Suprapubic skin (tissue), 4 donors: ENCODE measurements at regions not wholly inside any gene's neighbourhood (a gene's known extent, or its start where the extent isn't known, plus 50 kb on each side); places are given as distances from the start of the nearest gene placed in this dataset.

ENCODE experiments used
- CTCF ChIP-seq, 2 donors: fragments of 200-600 bp in 1 of 2; fragments of 450-650 bp in 1 of 2; sonication (generic) in 1 of 2; IDR thresholded peaks; one replicate each; pipeline ENCODE4 v1.5.1; 2016 to 2019; ENCODE audit warnings: antibody characterized with exemption in 2 of 2, mild to moderate bottlenecking in 1 of 2, moderate library complexity in 1 of 2
- POLR2A ChIP-seq, 2 donors: fragments of 450-650 bp; IDR thresholded peaks; one replicate each; pipeline ENCODE4 v1.6.1; 2017; ENCODE audit warnings: antibody characterized with exemption in 2 of 2, mild to moderate bottlenecking in 2 of 2, moderate library complexity in 2 of 2
- POLR2AphosphoS5 ChIP-seq, 3 donors: sonication (generic); formaldehyde crosslinking; IDR thresholded peaks; one replicate each; pipeline ENCODE4 v1.6.1; 2017; ENCODE audit warnings: antibody characterized with exemption in 3 of 3

- TF ChIP-seq CTCF (IDR thresholded peaks at IDR 0.05) (no peak), POLR2A (IDR thresholded peaks at IDR 0.05) (no peak), POLR2AphosphoS5 (IDR thresholded peaks at IDR 0.05) (no peak)
These were observed 67.4 kb upstream of the BHLHE23 start for GRCh38 chr20:63074182-63074581.
